GM18867 (cell line): ENCODE measurements at regions not wholly inside any gene's neighbourhood (a gene's known extent, or its start where the extent isn't known, plus 50 kb on each side); places are given as distances from the start of the nearest gene placed in this dataset.

Experiments used
- ATAC-seq: cut with Tn5 transposase; IDR thresholded peaks from one replicate; pipeline ENCODE4 v1.9.1; 2021; ENCODE audit warnings: mild to moderate bottlenecking, moderate library complexity; ENCODE audit not compliant: unreplicated experiment

- ATAC-seq, result no peak
Measured at GRCh38 chr16:85561248-85562092, 51.7 kb upstream of the GSE1 start.

- no peak for ATAC-seq
Measured at GRCh38 chr16:85562093-85562786, 50.9 kb upstream of the GSE1 start.

- no peak for ATAC-seq
Measured at GRCh38 chr16:85563034-85563433, 50.1 kb upstream of the GSE1 start.
